WI38 (cell line): ENCODE measurements at regions not wholly inside any gene's neighbourhood (a gene's known extent, or its start where the extent isn't known, plus 50 kb on each side); places are given as distances from the start of the nearest gene placed in this dataset.

Source experiments
- H3K4me3 ChIP-seq: 2 replicates; pipeline ENCODE4 v1.5.1; 2011; ENCODE audit warnings: low read depth, mild to moderate bottlenecking, control low read depth, low read length
- CTCF ChIP-seq: IDR thresholded peaks from 2 replicates; pipeline ENCODE4 v1.5.1; 2012; ENCODE audit warnings: low read depth, mild to moderate bottlenecking, control low read depth, low read length

DNA sequence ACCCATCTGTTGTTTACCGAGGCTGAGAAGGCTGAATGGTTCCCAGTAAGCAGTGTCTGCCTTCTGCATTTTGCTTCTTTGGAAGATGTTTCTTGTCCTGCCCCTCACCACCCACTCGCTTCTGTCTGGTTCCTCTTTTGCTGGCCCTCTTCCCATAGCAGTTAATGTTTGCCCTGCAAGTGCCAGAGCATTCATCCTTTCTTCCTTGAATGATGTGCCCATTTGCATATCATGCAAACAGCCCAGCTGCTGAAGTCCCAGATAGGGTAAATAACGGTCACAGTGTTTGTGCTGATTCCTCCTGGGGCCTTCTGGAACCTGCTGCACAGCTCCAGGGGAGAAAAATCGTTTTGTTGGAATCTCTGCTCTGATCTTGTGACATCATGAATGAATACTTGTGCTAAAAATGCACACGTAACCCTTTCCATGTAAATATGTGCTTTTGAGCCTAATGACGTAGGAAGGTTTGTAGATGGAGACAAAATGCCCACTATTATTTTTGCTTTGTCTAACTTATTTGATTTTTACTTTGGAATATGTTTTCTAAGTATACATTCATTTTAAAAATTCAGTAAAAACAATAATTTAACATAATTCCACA is 381.0 kb downstream of the SOX2 start:
- H3K4me3 ChIP-seq = no peak overlapping the region
- TF ChIP-seq CTCF = no peak

DNA sequence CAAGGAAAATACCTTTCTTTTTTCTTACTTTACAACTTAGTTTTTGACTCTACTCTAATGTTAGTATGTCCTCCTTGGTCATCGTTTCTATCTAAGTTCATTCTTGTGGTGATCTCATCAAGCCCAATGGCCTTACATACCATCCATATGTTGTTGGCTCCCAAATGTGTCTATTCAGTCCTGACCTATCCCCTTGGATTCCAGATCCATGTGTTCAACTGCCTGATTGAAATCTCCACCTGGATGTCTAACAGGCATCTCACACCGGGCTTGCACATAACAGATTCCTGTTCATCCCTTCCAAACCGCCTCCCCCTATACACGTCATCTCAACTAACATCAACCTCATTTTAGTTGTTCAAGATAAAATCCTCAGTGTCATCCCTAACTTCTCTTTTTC is 382.6 kb downstream of the SOX2 start:
- no peak for TF ChIP-seq CTCF
- H3K4me3 ChIP-seq = no peak overlapping the region

GRCh38 chr3:182104881-182105280 is 393.2 kb downstream of the SOX2 start:
- no peak for TF ChIP-seq CTCF
- H3K4me3 ChIP-seq = no peak overlapping the region

DNA sequence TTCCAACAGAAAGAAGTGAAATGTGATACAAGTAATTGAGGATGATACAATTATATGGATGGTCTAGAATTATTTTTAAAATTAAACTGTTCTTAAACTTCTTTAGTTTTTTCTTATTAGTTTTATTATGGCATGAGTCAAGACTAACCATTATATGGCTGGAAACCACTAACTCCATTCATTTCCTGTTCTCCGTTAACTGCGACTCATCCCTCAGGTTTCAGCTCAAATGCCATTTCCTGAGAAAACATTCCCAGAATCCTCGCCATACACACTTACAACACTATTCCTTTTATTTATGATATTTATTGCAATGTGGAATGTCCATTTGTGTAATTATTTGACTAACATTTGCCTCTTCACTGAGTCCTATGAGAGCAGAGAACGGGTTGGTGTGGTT is 394.1 kb downstream of the SOX2 start:
- TF ChIP-seq CTCF = no peak
- H3K4me3 ChIP-seq = no peak overlapping the region

GRCh38 chr3:182108371-182108770 is 396.6 kb downstream of the SOX2 start:
- TF ChIP-seq CTCF = no peak
- H3K4me3 ChIP-seq = no peak overlapping the region

- TF ChIP-seq CTCF = no peak
- no peak overlapping the region for H3K4me3 ChIP-seq
Measured at GRCh38 chr3:182111967-182112366, 400.2 kb downstream of the SOX2 start.

GRCh38 chr3:182115328-182116015 is 403.7 kb downstream of the SOX2 start:
- no peak overlapping the region for H3K4me3 ChIP-seq
- TF ChIP-seq CTCF = no peak
